ENCODE measurements at regions not wholly inside any gene's neighbourhood (a gene's known extent, or its start where the extent isn't known, plus 50 kb on each side); places are given as distances from the start of the nearest gene placed in this dataset.
"Not testable (repeated sequence)": the region's sequence is repeated elsewhere in the genome, so short reads cannot be mapped to it uniquely, and the experiment has no call there.

GRCh38 chr1:148387122-148387948 lies 95.8 kb downstream of the PPIAL4G start:
- TF ChIP-seq HCFC1 (IDR thresholded peaks at IDR 0.05; ENCODE audit: low read depth, low read length); EZH2 (IDR thresholded peaks at IDR 0.05; ENCODE audit: borderline replicate concordance, low read depth, low read length); SAFB2 (IDR thresholded peaks at IDR 0.05; ENCODE audit: borderline replicate concordance, low read depth, low read length, severe bottlenecking); ZNF699 (CRISPR knock-in tag; IDR thresholded peaks at IDR 0.05; ENCODE audit: insufficient replicate concordance); TAF1 (IDR thresholded peaks at IDR 0.05; ENCODE audit: control insufficient read depth, extremely low read depth, insufficient read depth, low read length, severe bottlenecking); FOXP4 (CRISPR knock-in tag; IDR thresholded peaks at IDR 0.05; ENCODE audit: borderline replicate concordance): not testable (repeated sequence)
- TF ChIP-seq, protein P1, sequence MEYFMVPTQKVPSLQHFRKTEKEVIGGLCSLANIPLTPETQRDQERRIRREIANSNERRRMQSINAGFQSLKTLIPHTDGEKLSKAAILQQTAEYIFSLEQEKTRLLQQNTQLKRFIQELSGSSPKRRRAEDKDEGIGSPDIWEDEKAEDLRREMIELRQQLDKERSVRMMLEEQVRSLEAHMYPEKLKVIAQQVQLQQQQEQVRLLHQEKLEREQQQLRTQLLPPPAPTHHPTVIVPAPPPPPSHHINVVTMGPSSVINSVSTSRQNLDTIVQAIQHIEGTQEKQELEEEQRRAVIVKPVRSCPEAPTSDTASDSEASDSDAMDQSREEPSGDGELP (CRISPR knock-in tag; IDR thresholded peaks at IDR 0.05; ENCODE audit: borderline replicate concordance), result not testable (repeated sequence)

Measured in K562 (cell line).